ENCODE measurements at regions not wholly inside any gene's neighbourhood (a gene's known extent, or its start where the extent isn't known, plus 50 kb on each side); places are given as distances from the start of the nearest gene placed in this dataset.
A peak's percentile ranks its signal among the peaks of the same experiment; 100 is the strongest.

GRCh38 chr3:16809482-16809881, 75.3 kb upstream of the PLCL2 start:
- DNase-seq (ENCODE audit: low spot score) = no peak

- DNase-seq (ENCODE audit: low spot score) = no peak
Observed at GRCh38 chr3:16809993-16810392, 74.8 kb upstream of the PLCL2 start.

GRCh38 chr3:16810593-16811367, 74.0 kb upstream of the PLCL2 start:
- no peak for DNase-seq (ENCODE audit: low spot score)

GRCh38 chr3:16811950-16812349, 72.8 kb upstream of the PLCL2 start:
- DNase-seq (ENCODE audit: low spot score) = no peak

GRCh38 chr3:16813336-16813735, 71.4 kb upstream of the PLCL2 start:
- no peak for DNase-seq (ENCODE audit: low spot score)

- DNase-seq (ENCODE audit: low spot score) = no peak
Observed at GRCh38 chr3:16816048-16816780, 68.5 kb upstream of the PLCL2 start.

- DNase-seq (ENCODE audit: low spot score) = no peak
Observed at GRCh38 chr3:16817197-16817596, 67.6 kb upstream of the PLCL2 start.

- no peak for DNase-seq (ENCODE audit: low spot score)
Observed at GRCh38 chr3:16818194-16818593, 66.6 kb upstream of the PLCL2 start.

- no peak for DNase-seq (ENCODE audit: low spot score)
Observed at GRCh38 chr3:16818945-16819344, 65.8 kb upstream of the PLCL2 start.

GRCh38 chr3:16820485-16820884, 64.3 kb upstream of the PLCL2 start:
- DNase-seq (ENCODE audit: low spot score) = no peak

- DNase-seq (ENCODE audit: low spot score) = no peak
Observed at GRCh38 chr3:16821053-16821452, 63.7 kb upstream of the PLCL2 start.

GRCh38 chr3:16824081-16824696, 60.6 kb upstream of the PLCL2 start:
- DNase-seq (ENCODE audit: low spot score) = no peak

- DNase-seq (ENCODE audit: low spot score) = no peak
Observed at GRCh38 chr3:16825617-16826204, 59.0 kb upstream of the PLCL2 start.

GRCh38 chr3:16828815-16829214, 55.9 kb upstream of the PLCL2 start:
- peak; percentile 67 for DNase-seq (ENCODE audit: low spot score)

- DNase-seq (ENCODE audit: low spot score) = no peak
Observed at GRCh38 chr3:16831846-16832245, 52.9 kb upstream of the PLCL2 start.

- DNase-seq (ENCODE audit: low spot score) = no peak
Observed at GRCh38 chr3:16834214-16834613, 50.5 kb upstream of the PLCL2 start.

GRCh38 chr3:16834753-16835152, 50.0 kb upstream of the PLCL2 start:
- DNase-seq (ENCODE audit: low spot score) = no peak

All from COLO829 (cell line).